ENCODE measurements at regions not wholly inside any gene's neighbourhood (a gene's known extent, or its start where the extent isn't known, plus 50 kb on each side); places are given as distances from the start of the nearest gene placed in this dataset.
"Not testable (repeated sequence)": the region's sequence is repeated elsewhere in the genome, so short reads cannot be mapped to it uniquely, and the experiment has no call there.

DNA sequence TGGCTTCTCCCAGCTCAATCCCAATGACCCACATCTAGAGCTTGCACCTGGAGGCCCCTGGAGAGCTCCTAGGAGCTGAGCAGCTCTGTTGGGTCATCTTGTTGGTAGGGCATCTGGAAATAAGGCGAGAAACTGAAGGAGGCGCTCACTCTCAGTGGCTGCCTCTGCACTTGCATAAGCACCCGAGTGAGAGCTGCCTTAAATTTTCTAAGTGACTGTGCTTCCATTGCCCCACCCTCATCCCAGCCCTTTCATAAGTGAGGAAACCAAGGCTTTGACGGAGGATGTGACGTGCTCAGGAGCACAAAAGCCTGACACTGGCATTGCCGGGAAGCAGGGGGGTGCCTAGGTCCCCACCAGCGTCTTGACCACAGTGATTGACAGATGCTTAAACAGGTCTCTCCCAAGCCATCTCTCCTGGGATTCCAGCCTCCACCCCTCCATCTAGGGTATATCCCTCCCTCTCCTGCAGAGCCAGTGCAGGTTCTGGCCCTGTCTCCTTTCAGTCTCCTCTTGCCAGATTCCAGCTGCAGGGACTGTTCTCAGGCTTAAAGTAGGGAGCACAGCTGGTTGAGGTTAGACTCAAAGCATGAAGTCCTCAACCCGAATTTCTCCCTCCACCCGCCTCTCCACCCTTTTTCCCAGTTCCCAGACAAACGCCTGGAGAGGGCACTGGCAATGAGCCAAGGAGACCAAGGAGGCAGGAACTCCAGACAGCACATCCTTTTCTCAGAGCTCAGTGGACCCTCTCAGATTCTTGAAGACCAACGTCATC, 113.7 kb downstream of the IRX5 start:
- no peak for DNase-seq

DNA sequence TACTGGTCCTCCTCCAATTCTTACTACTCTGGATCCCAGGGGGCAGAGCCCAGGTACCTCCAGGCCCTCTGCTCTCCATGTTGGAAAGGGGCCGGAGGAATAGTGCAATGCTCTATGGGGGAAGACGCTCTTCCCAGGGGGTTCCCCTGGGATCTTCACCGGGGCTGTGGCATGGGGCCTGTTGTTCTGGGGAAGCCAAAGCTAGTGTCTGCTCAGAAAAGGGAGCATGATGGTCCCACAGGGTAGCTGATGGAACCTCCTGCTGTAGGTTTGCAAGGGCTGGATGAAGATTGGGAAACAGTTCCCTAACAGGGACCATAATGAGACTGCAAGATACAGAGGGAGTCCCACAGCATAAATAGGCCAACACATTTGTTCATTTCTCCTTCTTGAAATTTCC, 114.7 kb downstream of the IRX5 start:
- DNase-seq = no peak

DNA sequence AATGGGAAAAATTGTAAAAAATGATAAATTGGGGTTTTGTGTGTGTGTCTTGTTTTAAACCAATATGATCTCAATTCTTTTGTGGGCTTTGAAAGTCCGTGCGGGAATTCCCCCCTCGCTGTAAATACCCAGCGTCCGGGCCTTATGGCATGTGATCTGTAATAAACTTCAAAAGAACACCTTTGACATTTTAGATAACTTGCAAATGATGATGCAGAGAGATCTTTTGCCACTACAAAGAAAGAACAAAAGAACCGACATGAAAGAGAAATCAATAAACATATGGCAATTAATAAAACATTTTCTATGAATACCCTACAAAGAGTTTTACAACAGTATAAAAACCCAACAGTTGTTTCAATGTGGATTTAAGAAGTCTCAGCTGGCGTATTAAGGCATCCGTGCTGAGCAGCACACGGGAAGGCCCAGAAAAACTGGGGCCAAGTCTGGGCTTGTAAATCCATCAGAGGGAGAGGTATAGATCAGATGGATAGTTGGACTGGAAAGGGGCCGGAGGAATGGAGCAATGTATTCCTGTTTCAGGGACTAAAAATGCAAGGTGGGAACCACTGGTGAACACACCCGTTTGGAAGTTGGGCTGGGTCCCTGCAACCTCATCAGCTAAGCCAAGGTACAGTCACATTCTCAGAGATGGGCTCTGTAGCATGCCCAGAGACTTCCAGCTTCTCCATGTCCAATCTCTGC, 115.2 kb downstream of the IRX5 start:
- DNase-seq = no peak

DNA sequence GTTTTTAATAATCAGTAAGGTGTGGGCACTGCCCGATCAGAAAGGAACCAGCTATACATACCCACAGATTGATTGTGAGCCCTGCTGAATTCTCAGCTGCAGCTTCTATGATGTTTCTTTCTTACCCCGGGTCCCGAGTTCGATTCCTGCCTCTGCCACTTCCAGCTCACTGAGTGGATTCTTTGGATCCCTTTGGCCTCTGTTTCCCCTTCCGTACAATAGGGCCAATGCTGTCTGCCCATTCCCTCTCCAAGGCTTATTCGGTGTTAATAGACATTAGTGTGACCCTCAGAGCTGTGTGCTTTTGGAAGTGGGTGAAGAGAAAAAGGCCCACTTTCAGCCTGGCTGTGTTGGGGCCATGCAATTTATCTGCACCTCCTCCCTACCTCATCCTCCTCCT, 115.8 kb downstream of the IRX5 start:
- no peak for DNase-seq

DNA sequence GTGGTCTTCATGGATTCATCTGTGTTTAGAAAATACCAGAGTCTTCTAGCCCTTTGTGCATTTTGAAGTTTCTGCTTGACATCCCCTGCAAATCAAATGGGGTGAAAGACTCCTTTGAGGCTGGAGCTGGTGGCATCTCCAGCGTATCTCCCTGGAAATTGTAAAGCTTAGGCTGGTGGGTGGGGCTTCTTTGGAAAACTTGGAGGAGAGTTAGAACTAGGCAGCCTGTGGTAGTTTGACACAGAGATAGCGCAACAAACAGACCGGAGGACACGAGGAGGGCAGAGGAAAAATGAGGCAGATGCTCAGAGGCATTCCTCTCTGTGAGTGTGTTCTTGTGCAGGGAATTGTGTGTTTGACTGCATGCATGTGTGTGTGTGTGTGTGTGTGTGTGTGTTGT, 116.3 kb downstream of the IRX5 start:
- no peak for DNase-seq

DNA sequence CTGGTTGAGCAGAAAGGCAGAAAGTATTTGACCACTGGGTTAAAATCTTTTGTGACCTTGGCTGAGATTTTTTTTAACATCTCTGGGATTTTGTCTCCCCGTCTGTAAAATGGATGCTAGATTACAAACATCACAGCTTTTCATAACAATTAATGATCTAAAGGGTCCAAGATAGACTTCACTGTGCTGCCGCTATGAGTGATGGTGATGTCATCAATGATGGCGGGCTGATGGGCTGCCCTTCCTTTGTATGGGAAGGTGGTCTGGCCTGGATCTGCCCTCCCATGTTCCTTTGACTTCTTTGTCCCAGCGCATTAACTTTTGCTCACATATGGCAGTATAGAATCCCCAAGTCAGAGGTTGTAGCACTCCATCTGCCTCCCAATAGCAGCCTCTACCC, 116.7 kb downstream of the IRX5 start:
- no peak for DNase-seq

DNA sequence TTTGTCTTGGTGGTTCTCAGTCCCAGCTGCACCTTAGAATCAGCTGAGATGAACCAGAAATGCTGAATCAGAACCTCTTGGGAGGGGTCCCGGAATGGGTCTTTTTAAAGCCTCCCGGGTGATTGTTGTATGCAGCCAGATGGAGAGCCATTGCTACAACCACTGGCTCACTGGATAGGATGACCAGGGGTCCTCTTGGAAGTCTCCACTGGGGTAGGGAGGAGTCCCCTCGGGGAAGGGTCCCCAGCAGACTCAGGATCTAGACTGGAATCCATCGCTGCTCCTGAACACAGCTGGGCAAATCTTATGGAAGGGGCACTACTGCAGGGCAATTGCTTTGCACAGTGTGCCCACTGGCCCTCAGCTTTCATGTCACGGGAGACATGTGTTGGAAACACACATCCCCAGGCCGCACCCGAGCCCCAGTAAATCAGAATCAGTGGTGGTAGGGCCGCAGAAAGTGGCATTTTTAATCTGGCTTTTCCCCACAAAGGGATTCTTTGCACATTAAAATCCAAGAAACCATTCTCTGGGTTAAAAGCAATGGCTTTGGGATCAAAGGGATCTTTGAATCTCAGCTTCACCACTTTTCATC, 117.3 kb downstream of the IRX5 start:
- DNase-seq = no peak

DNA sequence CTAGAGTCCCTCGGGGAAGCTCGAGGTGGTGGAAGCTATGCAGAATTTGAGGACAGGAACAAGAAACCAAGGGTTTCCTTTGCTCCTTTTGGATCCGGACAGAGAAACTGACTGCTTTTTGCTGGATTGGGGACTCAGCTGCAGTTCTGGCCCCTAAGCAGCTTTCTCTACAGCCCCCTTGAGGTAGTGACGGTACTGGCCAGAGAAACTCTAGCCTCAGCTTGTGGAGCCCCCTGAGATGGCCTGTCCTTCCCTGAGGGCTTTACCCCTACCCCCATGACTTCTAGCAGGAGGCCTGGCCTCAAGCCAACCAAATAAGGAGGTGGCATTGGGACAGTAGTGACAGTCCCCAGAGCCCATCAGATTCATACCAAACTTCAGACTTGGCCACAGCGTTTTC, 118.1 kb downstream of the IRX5 start:
- no peak for DNase-seq

DNA sequence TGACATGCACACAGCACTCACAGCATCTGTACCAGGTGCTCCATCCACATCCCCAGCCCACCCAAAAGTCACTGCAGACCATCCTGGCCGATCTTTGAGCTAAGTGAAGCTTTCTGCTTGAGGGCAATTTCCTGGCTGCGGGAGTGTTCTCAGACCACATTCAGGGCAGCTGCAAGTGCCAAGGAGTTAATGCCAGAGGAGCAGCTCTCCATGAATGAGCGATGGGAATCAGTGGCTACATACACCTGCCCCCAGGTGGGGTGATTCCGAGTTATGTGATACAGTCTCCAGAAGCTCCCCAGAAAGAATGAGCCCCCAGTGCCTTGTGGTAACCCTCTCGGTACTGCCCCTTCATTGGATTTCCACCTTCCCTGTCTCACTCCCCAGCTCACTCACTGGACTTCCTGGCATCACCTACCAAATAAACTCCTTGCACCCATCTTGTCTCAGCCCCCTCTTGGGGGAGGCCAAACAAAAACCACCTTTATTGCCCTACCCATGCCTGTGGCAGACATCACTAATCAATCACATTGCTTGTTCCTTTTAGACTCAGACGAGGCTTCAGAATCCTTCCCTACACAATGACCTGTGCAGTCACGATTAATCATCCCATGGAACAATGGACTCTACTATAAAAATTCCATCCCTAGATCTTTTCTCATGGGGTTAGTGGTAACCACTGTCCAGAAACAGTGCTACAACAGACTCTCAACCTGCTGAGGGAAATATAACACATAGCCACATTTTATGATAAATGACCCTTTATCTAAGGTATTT, 121.1 kb downstream of the IRX5 start:
- no peak for DNase-seq

DNA sequence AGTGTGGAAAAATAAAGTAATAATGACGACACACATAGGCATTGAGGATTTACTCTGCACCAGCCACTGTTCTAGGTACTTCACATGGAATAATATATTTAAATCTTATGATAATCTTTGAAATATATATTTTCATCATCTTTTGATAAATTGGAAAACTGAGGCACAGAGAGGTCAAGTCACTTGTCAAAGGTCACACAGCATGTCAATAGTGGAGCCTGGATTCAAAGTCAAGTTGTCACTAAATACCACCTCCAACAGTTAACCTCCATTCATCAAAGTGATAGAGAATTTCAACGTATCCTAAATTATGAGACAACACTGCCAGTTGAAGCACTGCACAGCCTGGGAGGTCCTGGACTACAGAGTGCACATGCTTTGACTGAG, 121.7 kb downstream of the IRX5 start:
- no peak for DNase-seq

DNA sequence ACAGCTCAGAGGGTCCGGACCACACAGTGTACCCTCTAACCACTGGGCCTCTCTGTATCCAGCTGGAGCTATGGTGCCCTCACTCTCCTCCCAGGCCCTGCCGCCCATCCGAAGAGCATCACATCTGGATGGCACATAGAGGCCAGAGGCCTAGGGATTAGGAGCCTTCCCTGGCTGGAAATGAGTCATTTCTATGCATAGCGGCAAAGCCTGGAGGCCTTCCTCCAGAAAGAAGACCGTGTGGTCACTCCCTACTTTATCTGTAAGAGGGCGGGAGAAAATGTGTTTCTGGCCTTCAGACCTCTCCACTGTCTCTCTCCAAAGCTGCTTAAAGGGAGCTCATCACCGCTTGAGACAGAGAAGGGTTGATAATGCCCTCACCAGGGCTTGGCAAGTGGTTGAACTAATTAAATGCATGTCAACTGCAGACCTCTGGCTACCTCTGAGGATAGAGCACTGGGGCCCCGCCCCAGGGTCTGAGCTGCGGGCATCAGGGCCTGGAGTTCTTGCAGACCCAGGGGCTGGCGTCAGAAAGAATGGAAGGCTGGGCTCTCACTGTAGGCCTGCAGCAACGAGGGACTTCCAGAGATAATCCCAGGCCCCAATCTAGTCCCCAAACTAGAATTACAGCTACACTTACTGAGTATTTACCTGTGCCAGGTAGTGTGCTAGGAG, 122.2 kb downstream of the IRX5 start:
- no peak for DNase-seq

DNA sequence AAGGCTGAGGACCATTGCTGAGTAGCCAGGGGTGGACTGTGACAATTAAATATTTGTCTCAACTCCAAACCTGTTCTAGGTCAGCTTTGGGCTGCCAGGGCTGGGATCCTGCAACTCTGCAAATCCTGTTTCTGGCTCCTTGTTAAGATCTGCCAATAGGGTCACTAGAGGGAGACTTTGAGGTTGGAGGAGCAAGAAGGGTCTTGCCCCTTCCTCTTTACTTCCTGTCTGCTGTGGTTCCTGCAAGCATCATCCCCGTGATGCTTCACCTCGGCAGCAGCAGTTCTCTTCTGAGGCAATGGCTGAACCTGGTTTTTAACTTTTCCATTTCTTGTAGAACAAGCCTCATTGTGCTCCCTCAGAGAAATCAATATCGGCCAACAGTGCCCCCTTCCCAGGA, 124.6 kb downstream of the IRX5 start:
- DNase-seq = no peak

DNA sequence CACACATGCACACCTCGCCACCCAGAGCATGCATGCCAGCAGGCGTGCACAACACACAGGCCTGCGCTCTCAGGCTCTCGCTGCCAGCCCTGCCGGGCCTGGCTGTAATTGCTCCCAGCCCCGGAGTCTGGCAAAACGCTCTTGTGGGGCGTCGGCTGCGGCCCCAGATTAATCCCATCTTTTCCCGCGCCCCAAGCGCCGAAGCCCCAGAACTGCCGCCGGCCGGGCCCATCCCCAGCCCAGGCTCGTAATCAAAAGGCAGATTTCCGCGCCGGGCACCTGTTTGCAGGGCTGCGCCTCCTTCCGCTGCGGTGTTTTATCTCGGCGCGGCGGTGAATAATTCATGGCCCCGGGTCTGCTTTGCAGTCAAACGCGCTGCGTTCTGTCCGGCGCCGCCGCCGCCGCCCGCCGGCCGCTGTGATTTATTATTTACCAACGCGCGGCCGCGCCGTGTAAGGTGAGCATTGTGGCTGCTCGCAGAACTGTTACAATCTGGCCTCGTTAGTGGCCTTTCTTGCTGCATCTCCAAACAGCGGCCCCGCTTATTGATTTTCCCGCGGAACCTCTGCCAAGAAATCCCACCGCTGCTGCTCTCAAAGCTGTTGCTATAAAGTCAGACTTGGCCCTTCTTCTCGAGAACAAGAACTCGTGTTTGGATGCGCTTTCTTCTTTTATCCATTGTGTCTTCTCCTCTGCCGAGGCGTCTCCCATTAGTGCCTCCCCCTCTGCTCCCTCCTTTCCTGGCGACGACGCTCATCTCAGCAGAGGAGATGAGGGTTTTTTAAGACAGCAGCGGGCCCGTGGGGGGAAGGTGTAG, 126.1 kb downstream of the IRX5 start:
- no peak for DNase-seq

DNA sequence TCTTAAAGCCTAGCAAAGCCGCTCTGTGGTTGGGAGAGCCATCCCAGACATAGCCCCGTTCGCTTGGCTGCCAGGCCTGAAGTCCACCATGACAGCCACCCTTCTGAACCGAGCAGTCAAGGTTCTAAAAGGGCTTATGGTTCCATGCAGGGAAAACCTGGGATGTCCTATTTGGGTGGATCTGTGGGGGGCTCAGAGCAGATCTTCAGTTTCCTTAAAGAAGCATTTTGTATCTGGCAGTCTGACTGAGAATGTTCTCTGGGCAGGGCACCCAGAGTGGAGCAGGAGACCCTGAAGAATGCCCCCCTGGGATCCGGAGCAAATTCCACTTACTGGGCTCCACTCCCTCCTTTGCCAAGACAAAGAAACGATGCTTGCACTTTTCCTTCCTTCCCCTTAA, 127.2 kb downstream of the IRX5 start:
- DNase-seq = no peak

DNA sequence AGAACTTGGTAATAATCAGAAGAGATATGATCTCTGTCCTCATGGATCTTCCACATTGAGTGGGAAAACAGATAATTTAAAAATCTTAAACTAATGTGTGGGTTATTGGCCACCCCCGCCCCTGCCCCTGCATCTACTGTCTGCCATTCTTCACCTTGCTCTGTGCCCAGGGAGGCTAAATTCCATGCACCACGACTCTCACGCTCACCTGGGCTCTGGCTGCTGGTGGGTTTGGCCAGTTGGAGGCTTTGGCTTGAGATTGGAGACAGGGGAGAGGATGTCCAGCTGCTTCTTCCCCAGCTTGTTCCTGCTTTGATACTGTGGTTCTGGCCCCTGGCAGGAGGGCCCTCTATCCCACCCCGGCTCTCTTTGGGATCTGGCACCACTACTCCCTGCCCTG, 127.9 kb downstream of the IRX5 start:
- no peak for DNase-seq

DNA sequence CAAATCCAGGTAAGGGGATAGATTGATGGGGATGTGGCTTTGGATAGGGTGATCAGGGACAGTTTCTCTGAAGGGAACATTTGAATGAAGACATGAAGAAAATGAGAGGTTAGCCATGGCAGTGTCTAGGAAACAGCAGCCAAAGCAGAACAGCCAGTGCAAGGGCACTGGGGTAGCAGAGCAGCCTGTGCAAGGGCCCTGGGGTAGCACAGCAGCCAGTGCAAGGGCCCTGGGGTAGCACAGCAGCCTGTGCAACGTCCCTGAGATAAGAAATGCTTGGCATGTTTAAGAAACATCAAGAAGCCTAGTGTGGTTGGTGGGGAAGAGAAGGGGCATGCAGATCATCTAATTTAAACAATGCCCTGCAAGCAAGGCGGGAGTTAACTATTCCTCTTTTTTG, 128.5 kb downstream of the IRX5 start:
- DNase-seq = no peak

DNA sequence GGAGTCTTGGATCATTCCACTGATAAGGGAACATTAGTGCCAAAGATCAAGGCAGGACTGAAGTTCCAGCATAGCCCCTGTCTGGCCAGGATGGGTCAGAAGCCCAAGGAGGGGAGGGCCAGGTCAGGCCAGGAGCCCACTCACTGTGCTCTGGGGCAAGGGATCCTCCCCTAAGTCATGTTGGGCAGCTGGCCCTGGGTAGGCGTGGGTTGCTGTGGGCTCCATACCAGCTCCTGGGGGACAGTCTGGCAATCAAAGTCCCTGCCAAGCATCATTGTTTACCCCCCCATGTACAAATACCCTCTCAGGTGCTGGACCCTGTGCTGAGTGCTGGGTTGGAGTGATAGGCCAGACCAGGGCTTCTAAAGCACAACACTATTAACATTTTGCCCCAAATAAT, 130.5 kb downstream of the IRX5 start:
- no peak for DNase-seq

DNA sequence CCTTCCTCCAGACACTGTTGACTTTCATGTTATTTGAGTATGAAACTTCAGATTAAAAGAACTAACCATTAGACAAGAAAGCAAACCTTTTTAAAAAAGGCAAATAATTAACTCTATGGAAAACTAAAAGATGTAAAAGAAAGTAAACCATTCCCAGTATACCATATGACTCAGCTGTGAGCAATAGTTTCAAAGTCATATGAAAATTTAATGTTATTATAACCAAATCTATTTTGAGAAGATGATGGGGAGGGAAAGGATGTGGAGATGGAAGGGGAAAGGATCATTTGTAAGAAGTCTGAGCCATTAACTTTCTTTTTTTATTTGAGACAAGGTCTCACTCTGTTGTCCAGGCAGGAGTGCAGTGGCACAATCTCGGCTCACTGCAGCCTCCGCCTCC, 131.8 kb downstream of the IRX5 start:
- no peak for DNase-seq

DNA sequence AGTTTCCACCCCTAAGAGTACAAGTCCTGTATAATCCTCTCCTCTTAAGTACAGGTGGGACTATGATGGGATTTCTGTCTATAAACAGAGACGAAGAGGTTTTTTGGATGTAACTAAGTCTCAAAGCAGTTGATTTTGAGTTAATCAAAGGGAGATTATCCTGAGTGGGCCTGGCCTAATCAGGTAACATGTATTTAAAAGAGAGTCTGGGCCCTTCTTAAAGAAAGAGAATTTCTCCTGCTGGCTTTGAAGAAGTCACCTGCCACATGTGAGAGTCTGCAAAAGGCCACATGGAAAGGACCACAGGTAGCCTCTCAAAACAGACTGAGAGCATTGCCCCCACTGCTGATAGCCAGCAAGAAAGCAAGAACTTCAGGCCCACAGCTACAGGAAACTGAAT, 142.3 kb downstream of the IRX5 start:
- no peak for DNase-seq

DNA sequence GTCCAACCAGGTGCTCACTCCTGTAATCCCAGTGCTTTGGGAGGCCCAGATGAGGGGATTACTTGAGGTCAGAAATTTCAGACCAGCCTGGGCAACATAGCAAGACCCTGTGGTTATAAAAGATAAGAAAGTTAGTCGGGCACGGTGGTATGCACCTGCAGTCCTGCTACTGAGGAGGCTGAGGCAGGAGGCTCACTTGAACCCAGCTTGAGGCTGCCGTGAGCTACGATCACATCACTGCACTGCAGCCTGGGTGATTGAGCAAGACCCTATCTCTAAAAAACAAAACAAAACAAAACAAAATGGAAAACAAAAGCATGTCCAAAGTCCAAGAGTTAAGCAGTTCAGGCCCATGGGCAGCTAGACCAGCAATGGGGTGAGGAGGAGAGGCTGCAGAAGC, 143.2 kb downstream of the IRX5 start:
- DNase-seq = no peak

DNA sequence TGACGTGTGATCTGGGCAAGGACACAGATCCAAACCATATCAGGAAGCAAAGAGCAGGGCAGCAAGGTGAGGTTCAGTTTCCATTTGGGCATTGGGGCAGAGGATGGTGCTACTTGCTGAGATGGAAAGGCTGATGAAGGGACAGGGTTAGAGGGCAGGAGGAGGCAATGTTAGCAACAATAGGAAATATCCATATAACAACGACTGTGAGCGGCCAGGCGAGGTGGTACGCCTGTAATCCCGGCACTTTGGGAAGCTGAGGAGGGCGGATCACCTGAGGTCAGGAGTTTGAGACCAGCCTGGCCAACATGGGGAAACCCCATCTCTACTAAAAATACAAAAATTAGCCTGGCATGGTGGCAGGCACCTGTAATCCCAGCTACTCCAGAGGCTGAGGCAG, 144.5 kb downstream of the IRX5 start:
- DNase-seq = not testable (repeated sequence)

DNA sequence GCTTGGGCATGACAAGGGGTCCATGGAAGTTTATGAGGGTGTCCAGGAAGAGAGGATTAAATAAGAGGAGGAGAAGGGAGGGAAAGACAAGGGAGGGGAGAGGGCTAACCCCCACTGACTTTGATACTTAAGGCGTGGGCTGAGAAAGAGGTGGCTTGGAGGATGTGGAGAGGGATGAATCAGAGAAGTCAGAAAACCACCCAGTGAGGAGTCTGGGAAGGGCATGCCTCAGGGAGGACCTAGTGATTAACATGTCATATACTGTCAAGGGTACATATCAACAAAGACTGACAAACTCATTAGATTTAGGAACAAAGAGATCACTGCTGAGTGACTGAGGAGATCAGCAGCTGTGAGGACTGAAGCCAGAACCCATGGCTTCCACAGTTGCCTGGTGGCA, 145.4 kb downstream of the IRX5 start:
- DNase-seq = no peak

Data from activated CD8-positive, alpha-beta memory T cell treated with anti-CD3 and anti-CD28 coated beads, Interleukin-2, amount 50 U/mL, for 4 hours (primary cell).